HS-27A (cell line): ENCODE measurements at regions not wholly inside any gene's neighbourhood (a gene's known extent, or its start where the extent isn't known, plus 50 kb on each side); places are given as distances from the start of the nearest gene placed in this dataset.
A peak's percentile ranks its signal among the peaks of the same experiment; 100 is the strongest.

ENCODE experiments used
- DNase-seq: peaks from one replicate; pipeline ENCODE4 v3.0.0-alpha.2; 2012; ENCODE audit warnings: low read depth, missing footprints

DNA sequence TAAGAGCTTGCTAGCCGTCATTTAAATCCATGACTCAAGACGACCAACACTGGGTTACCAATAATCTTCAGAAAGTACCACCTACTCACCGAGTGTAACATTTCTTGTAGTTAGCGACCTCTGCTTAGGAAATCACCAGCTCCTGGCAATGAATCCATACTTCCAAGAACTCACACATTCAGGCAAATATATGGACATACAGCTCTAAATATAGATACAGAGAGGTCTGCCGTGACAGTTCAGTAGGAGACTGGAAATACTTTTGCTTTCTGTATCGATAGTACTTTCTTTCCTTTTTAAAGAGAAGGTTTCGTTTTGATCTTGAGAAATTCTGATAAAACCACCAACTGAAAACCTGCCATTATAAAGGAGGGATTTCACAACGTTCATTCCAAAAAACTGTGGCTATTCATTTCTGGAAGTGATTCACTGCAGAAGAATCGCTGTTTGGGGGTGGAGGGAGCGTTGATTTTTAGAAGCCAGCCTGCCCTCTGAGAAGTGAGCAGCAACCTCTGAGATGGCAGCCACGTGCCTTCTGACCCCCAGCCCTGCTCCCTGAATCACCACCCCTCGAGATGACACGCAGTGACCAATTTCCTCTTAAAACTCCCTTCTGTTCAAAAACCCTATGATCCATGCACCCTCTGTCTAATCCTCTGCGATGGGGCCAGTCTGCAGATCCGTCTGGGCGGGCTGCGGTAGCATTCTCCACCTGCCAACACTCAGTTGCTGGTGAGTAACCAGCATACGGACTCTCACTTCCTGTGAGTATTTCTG is 179.0 kb upstream of the KLF14 start:
- DNase-seq, result peak; percentile 92

DNA sequence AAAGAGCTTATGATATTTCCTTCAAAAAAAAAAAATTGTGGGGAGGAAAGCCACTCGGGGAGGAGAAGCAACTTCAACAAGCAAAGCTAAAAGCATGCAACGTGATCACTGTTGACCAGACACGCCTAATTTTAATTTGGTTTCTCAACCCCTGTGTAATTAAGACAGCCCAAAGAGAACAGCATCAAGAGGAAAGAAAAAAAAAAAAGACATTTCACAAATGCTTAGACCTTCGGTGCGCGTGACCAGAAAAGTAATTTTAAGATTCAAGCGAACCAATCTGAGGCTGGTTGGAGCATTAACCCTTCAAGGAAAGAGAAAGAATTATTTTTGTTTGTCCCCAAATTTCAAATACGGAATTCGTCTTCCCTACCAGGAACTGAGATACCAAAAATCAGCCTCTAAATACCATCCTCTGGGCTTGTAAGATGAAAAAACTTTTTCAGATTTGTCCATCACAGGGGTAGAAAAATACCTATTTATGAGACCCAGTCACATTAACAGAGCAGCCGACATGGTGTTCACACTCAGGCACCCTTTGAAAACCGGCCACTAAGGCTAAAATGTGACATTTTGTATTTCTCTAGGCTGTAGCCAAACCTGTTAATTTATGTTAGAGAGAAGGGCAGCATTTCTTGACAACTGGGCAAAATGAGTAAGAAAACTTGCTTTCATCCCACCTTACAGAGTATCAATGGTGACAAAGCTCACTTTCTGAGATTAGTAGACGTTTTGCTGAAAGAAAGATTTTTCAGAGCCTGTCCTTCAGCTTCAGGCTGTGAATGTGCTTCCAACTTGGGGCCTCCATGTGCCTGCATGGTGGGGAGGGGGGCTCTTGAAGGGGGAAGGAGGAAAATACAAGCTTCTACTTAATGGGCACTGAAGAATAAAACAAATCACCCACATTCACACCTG is 179.9 kb upstream of the KLF14 start:
- no peak for DNase-seq

DNA sequence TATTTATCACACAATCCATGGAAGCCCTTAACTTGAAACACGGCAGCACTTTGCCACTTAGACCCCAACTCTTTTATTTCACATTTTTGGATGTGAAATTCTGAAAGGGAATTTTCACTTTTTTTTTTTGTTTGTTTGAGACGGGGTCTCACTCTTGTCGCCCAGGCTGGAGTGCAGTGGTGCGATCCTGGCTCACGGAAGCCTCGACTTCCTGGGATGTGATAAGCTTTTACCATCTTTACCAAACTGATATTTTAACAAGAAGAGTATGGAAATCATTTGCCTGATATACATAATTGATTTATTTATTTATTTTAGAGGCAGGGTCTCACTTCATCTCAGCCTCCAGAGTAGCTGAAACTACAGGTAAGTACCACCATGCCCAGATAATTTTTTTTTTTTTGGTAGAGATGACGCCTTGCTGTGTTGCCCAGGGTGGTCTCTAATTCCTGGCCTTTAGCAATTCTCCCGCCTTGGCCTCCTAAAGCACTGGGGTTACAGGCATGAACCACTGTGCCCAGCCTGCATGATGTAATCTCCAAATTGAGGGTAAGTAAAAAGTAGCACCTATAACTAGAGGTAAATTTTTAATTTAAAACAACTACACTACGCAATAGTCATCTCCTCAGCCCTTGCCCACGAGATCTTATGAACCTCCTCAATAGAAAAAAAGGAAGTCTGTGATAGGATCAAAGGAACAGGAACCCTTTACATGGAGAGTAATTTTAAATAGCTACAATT is 180.7 kb upstream of the KLF14 start:
- DNase-seq, result no peak

DNA sequence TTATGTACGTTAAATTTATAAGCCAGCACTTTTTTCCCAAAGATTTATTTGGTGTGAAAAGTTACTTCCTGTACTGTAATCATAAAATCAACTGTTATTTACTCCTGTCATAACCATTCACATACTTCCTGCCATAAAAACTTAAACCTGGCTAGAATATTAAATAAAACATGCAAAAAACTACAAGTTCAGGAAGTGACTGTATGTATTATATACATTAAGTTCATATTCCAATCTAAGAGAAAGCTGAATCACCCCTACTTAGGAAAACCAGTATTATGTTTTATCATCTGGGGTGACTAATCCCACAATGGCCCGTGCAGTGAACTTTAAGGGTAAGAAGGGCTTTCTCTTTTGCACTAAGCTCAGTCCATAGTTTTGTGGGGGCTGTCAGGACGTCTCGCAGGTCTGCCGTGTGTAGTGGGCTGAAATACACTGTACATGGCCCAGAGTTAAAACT is 183.7 kb upstream of the KLF14 start:
- DNase-seq, result no peak

DNA sequence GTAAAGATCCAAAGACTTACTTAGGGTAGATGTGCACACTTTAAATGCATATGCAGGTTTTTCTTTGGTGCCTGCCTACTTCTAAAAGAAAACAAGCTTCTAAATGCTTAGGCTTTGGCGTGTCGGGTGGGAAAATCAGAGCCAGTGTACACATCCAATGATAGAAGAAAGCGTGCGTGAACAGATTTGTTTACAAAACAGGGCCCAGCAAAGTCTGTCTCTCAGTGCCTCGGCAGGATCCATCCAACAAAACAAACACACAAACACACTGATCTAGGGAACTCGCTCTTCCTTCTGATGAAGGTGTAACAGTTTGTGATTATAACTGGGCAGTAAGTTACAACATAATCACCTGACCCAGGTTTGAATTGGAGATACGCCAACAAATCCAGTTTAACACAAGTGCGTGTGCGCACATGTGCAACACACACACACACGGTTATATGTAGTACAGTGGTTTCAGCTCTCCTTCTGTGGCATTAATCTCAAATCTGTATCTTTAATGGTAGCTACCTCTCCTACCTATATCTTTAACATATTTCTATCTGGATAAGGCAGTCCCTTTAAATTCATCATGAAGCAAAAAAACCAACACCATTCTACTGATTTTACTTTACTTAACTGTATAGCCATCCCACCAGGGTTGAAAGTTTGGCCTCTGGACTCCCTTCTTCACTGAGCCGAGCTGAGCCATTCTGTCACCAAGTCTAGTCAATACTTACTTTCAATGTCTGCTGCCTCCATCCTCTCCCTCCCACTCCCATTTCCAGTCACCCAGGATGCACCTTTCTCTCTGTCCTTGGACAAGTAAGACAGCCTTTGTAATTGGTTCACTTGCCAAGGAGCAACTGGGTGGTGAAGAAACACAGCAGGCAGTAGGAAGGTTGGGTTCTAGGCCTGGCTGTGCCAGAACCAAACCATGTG is 184.4 kb upstream of the KLF14 start:
- DNase-seq, result no peak

DNA sequence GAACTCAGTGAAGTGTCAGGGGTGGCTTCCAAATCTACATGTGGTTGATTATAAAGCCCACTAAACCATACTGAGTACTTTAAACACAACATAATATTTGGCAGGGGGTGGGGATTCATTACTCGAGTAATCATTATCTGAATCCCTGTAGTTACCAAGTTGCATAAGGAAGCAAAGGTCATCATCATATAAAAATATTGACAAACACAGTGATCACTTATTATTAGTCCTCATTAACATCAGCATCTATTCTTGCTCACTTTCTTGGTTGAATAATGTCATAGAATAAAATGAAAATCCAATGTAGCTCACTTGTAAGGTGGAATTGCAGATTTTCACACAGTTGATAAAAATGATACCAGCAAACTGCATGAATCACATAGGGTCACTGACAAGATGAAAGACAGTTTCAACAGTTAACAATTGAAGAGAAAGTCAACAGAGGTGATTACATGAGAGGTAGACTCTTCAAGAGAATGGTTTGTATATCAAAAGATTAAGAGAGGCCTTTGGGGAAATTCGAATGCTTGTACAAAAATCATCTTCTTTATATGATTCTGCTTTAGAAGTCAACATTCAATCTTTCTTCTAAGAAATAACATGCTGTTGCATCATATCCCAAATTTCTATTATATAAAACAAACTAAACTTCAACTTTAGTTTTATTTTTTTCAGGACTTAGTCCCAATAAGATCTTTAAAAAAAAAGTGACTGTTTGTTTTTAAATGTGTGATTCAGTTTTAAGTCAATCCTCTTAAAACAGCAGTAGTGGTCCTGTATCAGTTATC is 185.5 kb upstream of the KLF14 start:
- DNase-seq, result no peak

DNA sequence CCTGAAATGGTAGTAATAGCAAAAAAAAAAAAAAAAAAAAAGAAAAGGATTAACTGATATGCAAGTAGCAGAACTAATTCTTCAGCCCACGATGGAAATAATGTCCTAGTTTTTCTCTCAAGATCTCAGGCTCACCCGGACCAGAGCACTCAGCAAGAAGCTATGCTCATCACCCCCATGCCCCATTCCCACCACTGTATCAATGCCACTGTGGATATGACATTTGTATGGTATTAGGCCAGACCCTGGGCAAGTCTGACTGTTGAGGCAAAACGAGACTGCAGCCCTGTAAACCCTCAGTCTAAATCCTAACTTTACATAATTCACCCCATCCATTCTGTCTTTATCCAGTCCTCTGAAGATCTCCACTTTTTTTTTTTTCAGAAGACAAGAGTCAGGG is 186.1 kb upstream of the KLF14 start:
- DNase-seq, result no peak

DNA sequence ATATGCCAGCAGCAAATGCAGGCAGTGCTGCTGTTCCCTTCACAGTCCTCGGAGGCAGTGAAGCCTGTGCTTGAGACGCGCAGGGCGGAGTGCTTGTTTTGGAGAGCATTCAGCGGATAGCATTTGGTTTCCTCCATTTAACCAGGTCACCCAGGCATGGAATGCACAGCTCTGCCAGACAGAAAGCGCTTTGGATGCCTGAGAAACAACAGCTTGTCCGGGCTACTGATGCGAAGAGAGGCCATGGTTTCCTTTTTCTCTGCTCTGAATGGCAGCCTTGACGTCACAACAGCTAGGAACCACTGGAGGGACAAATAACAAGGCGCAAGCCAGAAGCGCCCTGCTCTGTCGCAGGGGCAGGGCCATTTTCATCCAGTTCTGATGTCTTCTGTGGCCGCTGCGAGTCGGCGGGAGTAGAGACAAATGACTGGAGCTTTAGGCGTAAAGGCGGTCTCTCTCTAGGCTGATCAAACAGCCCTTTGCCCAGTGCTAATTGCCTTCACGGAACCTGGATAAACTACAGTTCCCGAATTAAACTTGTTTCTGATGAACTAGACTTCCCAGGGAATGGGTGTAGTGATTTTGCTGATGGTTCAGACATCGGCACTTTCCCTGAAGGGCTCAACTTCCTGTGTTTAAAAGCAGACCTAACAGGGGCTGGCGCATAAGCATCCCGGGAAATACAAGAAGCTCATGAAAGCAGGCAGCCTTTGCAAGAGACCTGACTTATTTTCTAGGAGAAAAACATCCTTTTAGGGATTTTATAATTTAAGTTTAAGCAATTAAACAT is 187.6 kb upstream of the KLF14 start:
- DNase-seq, result no peak

DNA sequence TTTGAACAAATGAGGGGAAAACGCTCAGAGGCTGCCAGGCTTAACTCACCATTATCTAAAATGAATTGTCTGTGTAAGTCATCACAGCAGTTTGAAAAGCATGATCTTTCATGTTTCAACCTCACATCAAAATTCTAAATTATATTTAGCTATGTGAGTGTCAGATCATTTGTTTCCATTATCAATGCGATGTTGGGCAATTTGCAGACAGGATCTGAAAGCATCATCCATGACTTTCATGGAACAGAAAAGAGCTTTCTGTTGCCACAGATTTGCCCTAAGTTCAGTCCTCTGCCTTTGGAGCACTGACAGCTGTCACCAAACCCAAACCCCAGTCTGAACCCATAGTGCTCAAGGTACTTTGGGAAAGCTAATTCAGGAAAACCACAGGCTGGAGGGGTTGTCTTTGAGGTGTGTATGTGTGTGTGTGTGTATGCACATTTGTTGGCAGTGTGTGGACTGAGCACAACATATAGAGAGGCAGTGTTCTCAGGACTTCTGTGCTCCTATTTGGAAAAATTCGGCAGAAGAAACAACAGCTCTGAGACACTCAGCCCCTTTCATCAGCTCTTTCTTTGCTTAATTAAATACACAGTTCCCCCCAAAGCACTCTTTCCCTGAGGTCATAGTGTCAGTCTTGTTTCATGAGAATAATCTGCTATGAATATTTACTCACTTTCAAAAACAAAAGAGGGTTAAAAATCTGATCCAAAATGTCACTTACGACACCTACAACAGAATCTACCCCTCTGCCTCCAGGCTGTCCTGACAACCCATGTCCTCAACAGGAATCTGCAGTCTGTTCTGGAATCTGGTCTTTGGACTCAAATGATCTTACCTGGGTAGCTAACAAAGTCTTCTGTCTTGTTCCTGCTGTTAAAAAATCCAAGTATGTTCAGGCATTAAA is 188.5 kb upstream of the KLF14 start:
- DNase-seq, result no peak

DNA sequence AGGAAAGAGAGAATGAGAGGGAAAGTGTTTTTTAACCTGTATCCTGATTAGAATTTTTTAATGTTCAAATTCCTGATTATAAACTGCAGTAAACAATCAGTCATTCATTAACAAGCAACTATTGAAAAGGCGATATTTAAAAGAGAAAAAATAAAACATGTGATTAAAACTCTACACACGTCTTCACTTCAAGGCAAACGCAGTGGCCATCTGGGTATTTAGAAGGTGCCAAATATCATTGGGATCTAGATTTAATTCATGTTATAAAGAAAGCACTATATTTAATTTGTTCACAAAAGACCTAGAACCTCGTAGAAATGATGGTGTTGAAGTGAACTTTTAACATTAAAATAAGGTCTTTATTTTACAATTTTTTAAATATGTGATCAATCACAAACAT is 189.4 kb upstream of the KLF14 start:
- DNase-seq, result no peak

DNA sequence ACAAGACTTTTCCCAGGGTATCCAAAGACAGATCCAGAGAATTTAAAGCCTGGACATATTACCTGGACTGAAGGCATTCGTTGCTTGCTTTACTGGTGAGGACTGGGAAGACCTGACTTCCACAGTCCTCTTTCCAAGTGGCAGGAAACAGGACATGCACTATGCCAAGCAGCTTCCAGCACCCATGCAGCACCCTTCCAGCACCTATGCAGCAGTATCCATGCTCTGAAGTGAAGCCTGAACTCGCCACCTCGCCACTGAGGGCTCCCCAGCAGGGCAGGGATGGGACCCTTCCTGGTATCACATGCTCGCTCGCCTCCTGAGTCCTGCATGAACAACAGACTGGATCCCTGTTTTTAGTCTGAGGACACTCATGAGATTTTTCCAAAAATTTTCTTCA is 189.9 kb upstream of the KLF14 start:
- no peak for DNase-seq

DNA sequence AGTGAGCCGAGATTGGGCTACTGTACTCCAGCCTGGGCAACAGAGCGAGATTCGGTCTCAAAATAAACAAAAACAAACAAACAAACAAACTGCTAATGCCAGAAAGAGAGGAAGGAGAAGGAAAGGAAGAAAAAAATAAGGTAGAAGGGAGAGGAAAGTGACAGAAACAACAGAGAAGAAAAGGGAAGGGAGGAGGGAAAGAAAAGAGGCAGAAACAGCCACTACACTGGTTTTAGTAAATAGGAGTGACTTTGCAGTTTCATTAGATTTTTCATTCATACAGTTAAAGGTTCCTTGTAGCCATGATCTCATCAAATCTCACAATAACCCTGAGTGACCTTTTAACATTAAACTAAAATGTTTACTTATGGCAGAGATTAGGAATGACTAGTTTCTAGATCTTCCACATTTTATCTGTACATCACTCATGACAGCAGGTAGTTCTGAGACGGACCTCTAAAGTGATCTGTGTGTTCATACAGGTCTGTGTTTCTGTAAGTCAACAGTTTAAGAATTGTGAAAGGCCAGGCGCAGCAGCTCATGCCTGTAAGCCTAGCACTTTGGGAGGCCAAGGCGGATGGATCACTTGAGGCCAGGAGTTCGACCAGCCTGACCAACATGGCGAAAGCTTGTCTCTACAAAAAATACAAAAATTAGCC is 191.3 kb upstream of the KLF14 start:
- no peak for DNase-seq

DNA sequence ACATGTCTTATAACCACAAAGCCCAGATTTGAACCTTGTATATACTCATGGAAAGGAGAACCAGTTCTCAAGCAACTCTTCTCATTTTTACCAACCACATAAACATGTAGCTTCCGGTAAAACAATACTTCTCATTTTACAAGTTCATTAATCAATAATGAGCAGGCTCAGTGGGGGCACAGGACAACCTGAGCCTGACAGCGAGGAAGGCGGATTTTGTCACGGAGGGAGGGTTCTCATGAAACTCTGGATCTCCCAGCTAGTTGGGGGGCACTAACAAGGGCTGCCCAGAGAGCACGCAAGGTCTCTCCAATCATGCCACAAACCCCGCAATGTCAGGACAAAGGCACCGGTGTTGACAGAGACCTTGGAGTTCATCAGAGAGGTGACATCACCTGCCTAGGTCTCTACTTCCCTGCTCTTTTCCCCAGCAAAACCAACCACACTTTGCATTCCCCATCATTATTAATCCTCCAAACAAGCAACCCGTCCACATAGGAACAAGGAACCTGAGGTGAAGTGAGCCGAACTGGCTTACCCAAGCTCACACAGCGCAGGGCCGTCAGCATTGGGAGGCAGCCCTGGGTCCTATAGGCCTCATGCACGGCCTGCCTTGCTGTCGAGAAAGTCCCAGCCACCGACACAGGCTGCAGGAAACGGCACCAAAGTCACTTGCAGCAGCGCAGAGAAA is 192.1 kb upstream of the KLF14 start:
- DNase-seq, result no peak

DNA sequence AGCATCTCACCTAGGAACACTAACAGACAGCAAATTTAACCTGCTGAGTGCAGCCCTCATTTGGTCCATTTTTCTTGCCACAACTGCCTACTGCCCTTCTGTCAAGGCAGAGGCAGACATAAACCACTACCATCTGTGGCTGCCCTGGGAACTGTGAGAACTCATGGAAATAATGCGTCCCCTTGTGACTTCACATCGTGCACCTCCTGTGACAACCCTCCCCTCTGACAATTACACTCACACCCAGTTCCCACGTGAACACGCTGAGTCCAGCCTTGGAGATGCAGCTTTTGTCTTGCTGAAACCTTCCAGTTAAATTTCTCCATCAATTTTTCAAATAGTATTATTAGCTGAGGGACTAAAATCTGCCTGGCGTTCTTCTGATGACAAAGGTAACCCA is 193.1 kb upstream of the KLF14 start:
- DNase-seq, result no peak

DNA sequence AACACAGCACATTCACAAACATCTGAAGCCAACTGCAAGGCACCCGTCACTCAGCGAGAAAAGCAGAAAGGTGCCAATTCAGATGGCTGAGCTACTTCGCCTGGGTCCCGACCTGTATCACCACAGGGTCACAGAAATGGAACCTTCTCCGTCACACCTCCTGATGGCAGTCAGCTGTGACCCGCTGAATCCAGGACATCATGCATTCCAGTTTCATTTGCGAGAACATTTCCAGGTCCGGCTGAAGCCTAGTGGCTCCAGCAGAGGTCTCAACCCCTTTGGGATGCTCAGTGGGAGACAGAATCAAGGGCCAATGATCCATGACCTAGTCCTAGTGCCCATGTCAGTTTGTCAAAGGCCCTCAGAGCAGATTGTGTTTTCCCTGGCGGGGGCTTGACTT is 193.6 kb upstream of the KLF14 start:
- DNase-seq, result no peak

DNA sequence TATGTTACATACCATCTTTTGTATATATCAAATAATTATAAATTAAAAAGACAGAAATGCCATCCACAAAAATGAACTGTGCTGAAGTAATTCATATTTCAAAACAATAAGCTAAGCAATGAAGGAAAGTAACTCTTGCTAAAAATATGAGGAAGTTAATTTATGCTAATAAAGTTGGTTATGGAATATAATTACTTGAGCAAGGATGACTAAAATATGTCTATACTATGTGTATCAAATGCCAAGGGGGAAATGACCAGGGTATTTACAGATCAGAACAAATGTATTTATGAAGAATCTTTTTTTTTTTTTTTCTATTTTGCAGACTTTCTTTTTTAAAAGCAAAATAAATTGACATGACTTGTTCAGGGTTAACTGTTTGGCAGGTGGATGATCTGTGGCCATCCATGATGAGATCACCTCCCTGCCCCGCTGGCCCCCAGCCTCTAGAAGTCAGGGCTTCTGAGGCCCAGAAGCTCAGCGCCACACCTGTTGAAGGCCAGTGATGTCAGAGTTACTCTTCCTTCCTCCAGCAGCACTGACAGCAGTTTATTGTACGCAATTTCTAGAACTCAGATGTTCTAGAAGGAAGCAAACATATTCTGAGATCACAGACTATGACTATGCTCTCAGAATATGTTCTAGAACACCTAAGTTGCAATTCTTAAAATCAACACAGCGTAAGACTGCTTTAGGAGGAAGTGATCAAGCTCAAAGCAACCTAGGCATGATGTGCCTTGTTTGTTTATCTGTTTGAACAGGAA is 196.1 kb upstream of the KLF14 start:
- DNase-seq, result no peak

DNA sequence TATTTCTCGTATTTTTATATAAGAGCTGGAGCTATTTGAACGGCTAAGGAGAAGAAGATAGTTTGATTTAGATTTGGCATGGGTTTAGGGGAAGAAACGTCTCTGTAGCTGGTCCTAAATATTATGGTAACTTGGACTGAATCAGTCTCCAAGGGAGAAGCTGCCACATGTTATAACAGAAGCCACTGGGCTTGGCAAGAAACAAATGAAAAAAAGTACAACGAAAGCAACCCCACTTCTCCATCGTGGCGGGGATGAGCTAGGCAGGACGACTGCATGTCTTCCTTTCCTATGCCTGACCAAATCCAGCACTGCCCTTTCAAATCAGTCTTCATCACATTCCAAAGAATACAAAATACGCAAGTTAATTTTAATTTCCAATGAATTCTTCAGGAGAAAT is 196.7 kb upstream of the KLF14 start:
- DNase-seq, result no peak
